Esophagus squamous epithelium (tissue), 5 donors: ENCODE measurements at regions not wholly inside any gene's neighbourhood (a gene's known extent, or its start where the extent isn't known, plus 50 kb on each side); places are given as distances from the start of the nearest gene placed in this dataset.

Experiments used
- DNase-seq: peaks from one replicate; lab custom pipeline; 2025; lab: John Stamatoyannopoulos, UW
- H3K27ac ChIP-seq, 4 donors: fragments of 200-600 bp; sonication (generic); one replicate each; pipeline ENCODE4 v1.5.1; 2016 to 2019; ENCODE audit warnings: mild to moderate bottlenecking in 1 of 4
- H3K27me3 ChIP-seq, 4 donors: fragments of 200-600 bp; sonication (generic); 1 replicate in 3 of 4; 2 replicates in 1 of 4; pipeline versions ENCODE4 v1.5.1 to v1.6.0; 2017 to 2021; ENCODE audit warnings: antibody characterized with exemption in 1 of 4
- H3K36me3 ChIP-seq, 3 donors: fragments of 200-600 bp; sonication (generic); one replicate each; pipeline ENCODE4 v1.5.1; 2016 to 2019
- H3K4me1 ChIP-seq, 3 donors: fragments of 200-600 bp; sonication (generic); one replicate each; pipeline ENCODE4 v1.5.1; 2017 to 2019
- H3K4me3 ChIP-seq, 4 donors: fragments of 200-600 bp; sonication (generic); 1 replicate in 3 of 4; 2 replicates in 1 of 4; pipeline ENCODE4 v1.5.1; 2016 to 2019; ENCODE audit warnings: mild to moderate bottlenecking in 2 of 4, moderate library complexity in 1 of 4
- H3K9me3 ChIP-seq, 3 donors: fragments of 200-600 bp; sonication (generic); one replicate each; pipeline ENCODE4 v1.5.1; 2016 to 2019
- POLR2A ChIP-seq, 4 donors: fragments of 450-650 bp; IDR thresholded peaks; one replicate each; pipeline ENCODE4 v1.6.1; 2017; ENCODE audit warnings: antibody characterized with exemption in 4 of 4, mild to moderate bottlenecking in 4 of 4, moderate library complexity in 3 of 4
- WGBS, 2 donors: methylation state at CpG; one replicate each; pipeline ENCODE4 v1.1.5; 2018; 5-methylcytosine and 5-hydroxymethylcytosine counted together
- intact Hi-C: fragments of 100-400 bp; cut with DNase I; formaldehyde crosslinking; loops from one replicate; pipeline ENCODE4 v1.15.0; 2022
- TF ChIP-seq, protein P1 (sequence below), 6 experiments: fragments of 450-650 bp in 4 of 6; fragments of 200-600 bp in 2 of 6; sonication (generic) in 2 of 6; IDR thresholded peaks; one replicate each; pipeline ENCODE4 v1.5.1; 2016 to 2019; ENCODE audit warnings: antibody characterized with exemption in 6 of 6, mild to moderate bottlenecking in 4 of 6, moderate library complexity in 4 of 6
- donor health status: DM: yes; HTN: yes; CAD: no.

DNA sequence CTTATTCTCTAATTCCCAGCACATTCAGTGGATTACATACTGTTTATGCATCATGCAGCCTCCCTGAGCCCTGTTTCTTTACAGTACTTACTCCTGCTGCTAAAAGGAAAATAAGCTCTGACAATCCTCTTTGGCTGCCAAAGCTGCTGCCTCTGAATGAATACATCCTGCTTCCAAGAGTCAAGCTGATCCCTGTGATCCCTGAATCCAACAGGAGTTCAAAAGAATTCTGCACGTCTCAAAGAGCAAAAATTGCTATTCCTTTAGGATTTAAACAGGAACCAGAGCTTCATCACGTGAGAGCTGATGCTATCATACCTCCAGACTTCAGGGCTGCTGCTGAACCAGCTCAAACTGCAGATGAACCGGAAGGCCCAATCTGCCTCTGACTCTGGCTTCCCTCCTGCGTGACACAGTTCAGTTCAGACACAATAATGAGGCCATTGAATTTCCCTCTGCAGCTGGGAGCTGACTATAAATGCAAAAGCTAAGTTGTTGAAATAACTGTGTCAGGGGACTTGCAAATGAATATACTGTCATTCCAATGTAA, 851.0 kb upstream of the PHF14 start:
- Histone ChIP-seq H3K9me3 (no peaks in the 10 kb centered on the region), H3K4me1 (peaks cover 0 to 15% (median 0%) of the 10 kb centered on the region in 3 donors), H3K36me3 (no peaks in the 10 kb centered on the region), H3K4me3 (no peak overlapping the region), H3K27me3 (no peaks in the 10 kb centered on the region), H3K27ac (no peak overlapping the region)
- WGBS, 2 donors, result 37 to 49% methylated on average over 2 to 3 of the region's 4 CpGs
- no peak for DNase-seq
- TF ChIP-seq POLR2A (IDR thresholded peaks at IDR 0.05), result no peak
- TF ChIP-seq, protein P1, sequence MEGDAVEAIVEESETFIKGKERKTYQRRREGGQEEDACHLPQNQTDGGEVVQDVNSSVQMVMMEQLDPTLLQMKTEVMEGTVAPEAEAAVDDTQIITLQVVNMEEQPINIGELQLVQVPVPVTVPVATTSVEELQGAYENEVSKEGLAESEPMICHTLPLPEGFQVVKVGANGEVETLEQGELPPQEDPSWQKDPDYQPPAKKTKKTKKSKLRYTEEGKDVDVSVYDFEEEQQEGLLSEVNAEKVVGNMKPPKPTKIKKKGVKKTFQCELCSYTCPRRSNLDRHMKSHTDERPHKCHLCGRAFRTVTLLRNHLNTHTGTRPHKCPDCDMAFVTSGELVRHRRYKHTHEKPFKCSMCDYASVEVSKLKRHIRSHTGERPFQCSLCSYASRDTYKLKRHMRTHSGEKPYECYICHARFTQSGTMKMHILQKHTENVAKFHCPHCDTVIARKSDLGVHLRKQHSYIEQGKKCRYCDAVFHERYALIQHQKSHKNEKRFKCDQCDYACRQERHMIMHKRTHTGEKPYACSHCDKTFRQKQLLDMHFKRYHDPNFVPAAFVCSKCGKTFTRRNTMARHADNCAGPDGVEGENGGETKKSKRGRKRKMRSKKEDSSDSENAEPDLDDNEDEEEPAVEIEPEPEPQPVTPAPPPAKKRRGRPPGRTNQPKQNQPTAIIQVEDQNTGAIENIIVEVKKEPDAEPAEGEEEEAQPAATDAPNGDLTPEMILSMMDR (IDR thresholded peaks at IDR 0.05), result no peak
- intact Hi-C loops, result no loop called here

DNA sequence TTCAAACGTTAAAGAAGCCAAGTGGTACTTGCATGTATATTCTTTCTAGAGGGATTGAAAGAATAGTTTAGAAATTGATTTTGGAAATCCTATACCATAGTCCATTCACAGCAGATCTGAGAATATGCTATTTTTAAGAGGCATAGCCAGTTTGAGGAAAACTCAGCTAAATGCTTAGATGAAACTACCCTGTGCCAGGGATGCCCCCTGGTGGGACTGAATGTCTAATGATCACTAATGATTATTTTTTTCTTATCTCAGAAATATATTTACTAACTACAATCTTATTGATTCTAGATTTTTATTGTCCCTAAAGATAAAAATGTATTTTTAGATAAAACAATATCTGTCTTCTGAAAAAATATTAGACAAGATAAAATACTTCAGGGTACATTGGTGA, 844.9 kb upstream of the PHF14 start:
- TF ChIP-seq POLR2A (IDR thresholded peaks at IDR 0.05), result no peak
- TF ChIP-seq, protein P1 (IDR thresholded peaks at IDR 0.05), result peak in 1 of 6 experiments; percentile 36
- H3K36me3 ChIP-seq, result no peaks in the 10 kb centered on the region

DNA sequence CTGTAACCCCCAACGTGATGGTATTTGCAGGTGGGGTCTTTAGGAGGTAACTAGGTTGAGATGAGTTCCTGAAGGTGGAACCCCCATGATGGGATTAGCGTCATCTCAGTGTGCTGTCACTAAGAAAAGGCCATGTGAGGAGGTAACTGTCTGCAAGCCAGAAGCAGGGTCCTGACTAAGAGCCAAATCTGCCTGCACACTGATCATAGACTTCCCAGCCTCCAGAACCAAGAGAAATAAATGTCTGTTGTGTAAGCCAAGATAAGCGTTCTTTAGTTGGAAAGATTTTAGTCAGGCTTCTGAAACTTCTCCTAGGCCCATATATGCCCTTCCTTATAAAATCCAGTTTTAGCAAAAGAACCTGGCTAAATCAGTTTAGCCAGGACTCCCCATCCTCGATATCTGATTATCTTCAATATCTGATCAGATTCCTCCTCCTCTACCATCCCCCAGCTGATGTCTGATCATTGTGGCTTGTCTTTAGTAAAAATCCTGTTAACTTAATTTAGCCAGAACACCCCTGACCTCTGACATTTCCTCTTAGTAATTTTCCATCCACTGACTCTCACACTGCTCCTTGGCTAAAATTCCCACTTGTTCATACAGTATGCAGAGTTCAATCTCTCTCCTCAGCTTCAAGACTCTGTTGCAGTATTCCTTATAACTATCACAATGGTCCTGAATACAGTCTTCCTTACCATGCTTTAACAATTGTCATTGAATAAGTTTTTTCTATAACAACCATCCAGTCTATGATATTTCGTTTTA, 835.4 kb upstream of the PHF14 start:
- no peaks in the 10 kb centered on the region for H3K27me3 ChIP-seq
- DNase-seq, result no peak
- H3K9me3 ChIP-seq, result no peaks in the 10 kb centered on the region
- H3K4me3 ChIP-seq, result no peak overlapping the region
- no peak overlapping the region for H3K27ac ChIP-seq
- intact Hi-C loops, result no loop called here
- H3K36me3 ChIP-seq, result no peaks in the 10 kb centered on the region
- WGBS, 2 donors, result 78 to 82% methylated on average over 5 of the region's 5 CpGs
- no peaks in the 10 kb centered on the region for H3K4me1 ChIP-seq
- TF ChIP-seq POLR2A (IDR thresholded peaks at IDR 0.05), result no peak
- TF ChIP-seq, protein P1 (IDR thresholded peaks at IDR 0.05), result no peak

More for the DNA sequence above, 844.9 kb upstream of the PHF14 start:
- WGBS, 2 donors, result 26 to 50% methylated on average over 1 of the region's 1 CpG
- no peak overlapping the region for H3K4me3 ChIP-seq
- intact Hi-C loops, result no loop called here
- no peaks in the 10 kb centered on the region for H3K27me3 ChIP-seq
- no peaks in the 10 kb centered on the region for H3K9me3 ChIP-seq
- H3K4me1 ChIP-seq, result no peaks in the 10 kb centered on the region
- H3K27ac ChIP-seq, result no peak overlapping the region
- no peak for DNase-seq

DNA sequence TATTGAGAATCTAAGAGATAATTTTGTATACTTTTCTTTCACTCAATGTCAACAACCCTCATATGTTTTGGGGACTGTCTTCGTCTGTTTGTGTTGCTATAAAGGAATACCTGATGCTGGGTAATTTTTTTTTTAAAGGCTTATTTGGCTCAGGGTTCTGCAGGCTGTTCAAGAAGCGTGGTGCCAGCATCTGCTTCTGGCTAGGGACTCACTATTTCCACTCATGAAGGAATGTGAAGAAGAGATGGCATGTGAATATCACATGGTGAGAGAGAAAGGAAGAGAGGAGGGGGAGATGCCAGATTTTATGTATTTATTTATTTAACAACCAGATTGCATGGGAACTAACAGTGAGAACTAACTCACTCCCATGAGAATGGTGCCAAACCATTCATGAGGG, 827.4 kb upstream of the PHF14 start:
- Histone ChIP-seq H3K27ac (no peak overlapping the region), H3K36me3 (no peaks in the 10 kb centered on the region), H3K9me3 (no peaks in the 10 kb centered on the region), H3K4me3 (no peak overlapping the region), H3K27me3 (no peaks in the 10 kb centered on the region), H3K4me1 (no peaks in the 10 kb centered on the region)
- TF ChIP-seq, protein P1 (IDR thresholded peaks at IDR 0.05), result no peak
- no peak for TF ChIP-seq POLR2A (IDR thresholded peaks at IDR 0.05)
- no peak for DNase-seq
- WGBS, 2 donors, result 66 to 78% methylated on average over 2 of the region's 2 CpGs
- intact Hi-C loops, result no loop called here

DNA sequence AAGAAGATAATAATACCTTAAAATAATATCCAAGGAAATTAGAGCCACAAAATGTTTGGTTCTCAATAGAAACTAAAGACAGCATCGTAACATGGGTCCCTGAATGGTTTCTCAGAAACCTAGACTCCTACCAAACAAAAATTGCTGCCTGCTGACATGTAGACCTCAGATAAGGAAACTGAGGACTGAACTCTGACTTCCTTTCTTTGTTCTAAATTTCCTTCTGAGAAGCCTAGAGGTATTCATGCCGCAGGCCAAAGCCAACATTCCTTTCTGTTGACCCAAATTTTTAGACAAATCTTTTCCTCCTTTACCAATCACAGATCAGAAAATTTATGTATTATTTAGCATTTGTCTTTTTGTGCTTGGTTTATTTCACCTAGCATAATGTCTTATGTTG, 816.7 kb upstream of the PHF14 start:
- no peak for DNase-seq
- Histone ChIP-seq H3K4me1 (no peaks in the 10 kb centered on the region), H3K27ac (no peak overlapping the region), H3K36me3 (no peaks in the 10 kb centered on the region), H3K27me3 (no peaks in the 10 kb centered on the region), H3K9me3 (no peaks in the 10 kb centered on the region), H3K4me3 (no peak overlapping the region)
- intact Hi-C loops, result no loop called here
- TF ChIP-seq, protein P1 (IDR thresholded peaks at IDR 0.05), result no peak
- no peak for TF ChIP-seq POLR2A (IDR thresholded peaks at IDR 0.05)
- WGBS, 2 donors, result 57 to 73% methylated on average over 2 of the region's 2 CpGs
